ENCODE measurements at regions not wholly inside any gene's neighbourhood (a gene's known extent, or its start where the extent isn't known, plus 50 kb on each side); places are given as distances from the start of the nearest gene placed in this dataset.

- Mint-ChIP-seq H3K27ac (no peak overlapping the region), H3K4me3 (no peak overlapping the region), H3K4me1 (no peaks in the 10 kb centered on the region), H3K9me3 (peaks cover 0 to 20% (median 3%) of the 10 kb centered on the region in 3 donors), H3K36me3 (no peaks in the 10 kb centered on the region), H3K27me3 (peaks cover 4% of the 10 kb centered on the region)
These were observed 73.8 kb upstream of the OPCML start for GRCh38 chr11:133606124-133606523.

- Mint-ChIP-seq H3K36me3 (no peaks in the 10 kb centered on the region), H3K4me3 (no peak overlapping the region), H3K9me3 (peaks cover 0 to 14% (median 3%) of the 10 kb centered on the region in 3 donors), H3K27me3 (peaks cover 4% of the 10 kb centered on the region), H3K27ac (no peak overlapping the region), H3K4me1 (no peaks in the 10 kb centered on the region)
These were observed 73.2 kb upstream of the OPCML start for GRCh38 chr11:133605482-133605881.

- no peaks in the 10 kb centered on the region for H3K4me1 Mint-ChIP-seq
- no peaks in the 10 kb centered on the region for H3K36me3 Mint-ChIP-seq
- no peak overlapping the region for H3K27ac Mint-ChIP-seq
- H3K27me3 Mint-ChIP-seq: no peaks in the 10 kb centered on the region
- H3K4me3 Mint-ChIP-seq: no peak overlapping the region
- peaks cover 0 to 8% (median 0%) of the 10 kb centered on the region in 3 donors for H3K9me3 Mint-ChIP-seq
These were observed 69.3 kb upstream of the OPCML start for GRCh38 chr11:133601641-133602040.

DNA sequence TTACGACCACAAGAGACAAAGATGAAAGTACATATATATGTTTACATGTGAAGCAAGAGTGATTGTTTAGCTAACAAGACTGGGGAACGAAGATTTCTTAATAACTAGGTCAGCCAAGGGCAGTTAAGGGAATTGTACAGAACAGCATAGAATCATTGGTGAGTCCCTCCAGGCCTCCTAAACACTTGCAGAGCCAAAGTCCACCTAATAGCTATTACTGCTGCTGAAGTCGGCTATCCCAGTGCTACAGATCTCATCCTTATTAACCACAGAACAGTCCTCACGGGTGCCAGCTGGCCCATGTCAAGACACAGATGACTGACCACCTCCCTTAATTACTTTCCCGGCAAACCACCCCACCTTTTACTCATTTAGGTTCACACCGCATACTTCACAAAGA, 68.5 kb upstream of the OPCML start:
- no peaks in the 10 kb centered on the region for H3K27me3 Mint-ChIP-seq
- no peak overlapping the region for H3K27ac Mint-ChIP-seq
- no peaks in the 10 kb centered on the region for H3K36me3 Mint-ChIP-seq
- peaks cover 0 to 8% (median 0%) of the 10 kb centered on the region in 3 donors for H3K9me3 Mint-ChIP-seq
- no peak overlapping the region for H3K4me3 Mint-ChIP-seq
- no peaks in the 10 kb centered on the region for H3K4me1 Mint-ChIP-seq

DNA sequence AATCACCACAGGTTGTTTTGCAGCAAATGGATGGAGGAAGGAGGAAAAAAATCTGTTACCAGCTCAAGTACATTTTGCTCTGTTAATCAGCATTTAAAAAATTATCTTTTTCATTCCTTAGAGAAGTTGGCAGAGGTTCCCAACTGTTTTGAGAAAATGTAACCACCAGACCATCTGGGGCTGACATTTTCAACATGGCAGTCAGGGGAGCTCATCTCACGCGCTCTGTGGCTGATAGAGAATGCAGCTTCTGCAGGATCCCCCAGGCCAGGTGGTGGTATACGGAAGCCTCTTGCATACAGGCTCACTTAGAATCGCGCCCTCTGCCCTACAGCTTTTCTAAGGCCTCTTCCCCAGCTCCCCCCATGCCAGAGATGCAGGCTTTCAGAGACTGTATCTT, 68.0 kb upstream of the OPCML start:
- Mint-ChIP-seq H3K4me1 (no peaks in the 10 kb centered on the region), H3K4me3 (no peak overlapping the region), H3K27me3 (no peaks in the 10 kb centered on the region), H3K27ac (no peak overlapping the region), H3K36me3 (no peaks in the 10 kb centered on the region), H3K9me3 (peaks cover 0 to 8% (median 0%) of the 10 kb centered on the region in 3 donors)

GRCh38 chr11:133598906-133599305, 66.6 kb upstream of the OPCML start:
- Mint-ChIP-seq H3K4me3 (no peak overlapping the region), H3K27me3 (no peaks in the 10 kb centered on the region), H3K4me1 (no peaks in the 10 kb centered on the region), H3K27ac (no peak overlapping the region), H3K36me3 (no peaks in the 10 kb centered on the region), H3K9me3 (peaks cover 0 to 11% (median 0%) of the 10 kb centered on the region in 3 donors)

GRCh38 chr11:133597236-133597635, 64.9 kb upstream of the OPCML start:
- H3K27me3 Mint-ChIP-seq: no peaks in the 10 kb centered on the region

GRCh38 chr11:133595998-133596590, 63.8 kb upstream of the OPCML start:
- no peaks in the 10 kb centered on the region for H3K4me1 Mint-ChIP-seq

More at GRCh38 chr11:133597236-133597635, 64.9 kb upstream of the OPCML start:
- no peak overlapping the region for H3K4me3 Mint-ChIP-seq
- no peak overlapping the region for H3K27ac Mint-ChIP-seq
- H3K4me1 Mint-ChIP-seq: no peaks in the 10 kb centered on the region
- H3K36me3 Mint-ChIP-seq: no peaks in the 10 kb centered on the region
- peaks cover 0 to 11% (median 2%) of the 10 kb centered on the region in 3 donors for H3K9me3 Mint-ChIP-seq

GRCh38 chr11:133593036-133593435, 60.7 kb upstream of the OPCML start:
- H3K27ac Mint-ChIP-seq: no peak overlapping the region
- H3K4me1 Mint-ChIP-seq: no peaks in the 10 kb centered on the region
- no peaks in the 10 kb centered on the region for H3K36me3 Mint-ChIP-seq
- H3K4me3 Mint-ChIP-seq: no peak overlapping the region
- no peaks in the 10 kb centered on the region for H3K27me3 Mint-ChIP-seq
- peaks cover 0 to 3% (median 3%) of the 10 kb centered on the region in 3 donors for H3K9me3 Mint-ChIP-seq

More at GRCh38 chr11:133595998-133596590, 63.8 kb upstream of the OPCML start:
- Mint-ChIP-seq H3K27ac (no peak overlapping the region), H3K36me3 (no peaks in the 10 kb centered on the region), H3K27me3 (no peaks in the 10 kb centered on the region), H3K9me3 (peaks cover 0 to 7% (median 2%) of the 10 kb centered on the region in 3 donors), H3K4me3 (no peak overlapping the region)

- no peak overlapping the region for H3K4me3 Mint-ChIP-seq
- no peaks in the 10 kb centered on the region for H3K27me3 Mint-ChIP-seq
- no peaks in the 10 kb centered on the region for H3K4me1 Mint-ChIP-seq
- no peaks in the 10 kb centered on the region for H3K36me3 Mint-ChIP-seq
- peaks cover 1 to 8% (median 4%) of the 10 kb centered on the region in 3 donors for H3K9me3 Mint-ChIP-seq
- H3K27ac Mint-ChIP-seq: no peak overlapping the region
These were observed 54.7 kb upstream of the OPCML start for GRCh38 chr11:133586903-133587517.

DNA sequence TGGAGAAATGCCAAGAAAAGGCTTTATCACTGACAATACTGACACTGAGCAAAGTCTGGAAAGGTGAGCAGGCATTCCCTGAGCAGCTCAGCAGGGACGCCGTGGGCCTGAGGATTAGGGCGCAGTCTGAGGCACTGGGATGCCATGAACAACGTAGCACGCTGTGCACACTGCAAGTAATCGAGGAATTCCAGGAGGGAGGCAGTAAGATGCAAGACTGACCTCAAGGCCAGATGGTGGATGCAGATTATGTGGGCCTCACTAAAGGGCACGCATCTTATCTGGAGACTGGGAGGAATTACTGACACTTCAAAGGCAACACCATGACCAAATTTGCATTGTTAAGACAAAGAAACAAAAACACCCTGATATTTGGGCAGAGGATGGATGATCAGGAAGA, 50.4 kb upstream of the OPCML start:
- Mint-ChIP-seq H3K36me3 (peaks cover 3% of the 10 kb centered on the region), H3K4me1 (peaks cover 0 to 2% (median 0%) of the 10 kb centered on the region in 3 donors), H3K27ac (no peak overlapping the region), H3K27me3 (no peaks in the 10 kb centered on the region), H3K9me3 (peaks cover 0 to 11% (median 4%) of the 10 kb centered on the region in 3 donors), H3K4me3 (no peak overlapping the region)

DNA sequence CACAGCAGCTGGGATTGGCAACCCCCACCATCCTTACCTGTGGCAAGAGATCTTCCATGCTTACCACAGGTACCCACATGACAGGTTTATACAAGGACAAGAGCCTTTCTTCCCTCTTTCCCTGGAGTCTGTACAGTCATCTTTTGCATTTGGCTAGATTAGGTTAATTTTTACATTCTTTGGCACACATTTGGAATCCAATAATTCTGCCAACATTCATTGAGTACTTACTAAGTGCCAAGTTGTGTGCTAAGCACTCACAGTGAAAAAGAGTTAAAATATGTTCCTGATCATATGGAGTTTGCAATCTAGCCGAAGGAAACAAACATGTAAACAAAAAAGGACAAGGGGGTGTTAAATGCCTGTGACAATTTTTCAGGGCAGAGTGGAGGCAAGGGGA, 50.0 kb upstream of the OPCML start:
- H3K9me3 Mint-ChIP-seq: peaks cover 0 to 11% (median 4%) of the 10 kb centered on the region in 3 donors
- H3K27ac Mint-ChIP-seq: no peak overlapping the region
- no peak overlapping the region for H3K4me3 Mint-ChIP-seq
- H3K36me3 Mint-ChIP-seq: peaks cover 3% of the 10 kb centered on the region
- H3K4me1 Mint-ChIP-seq: peaks cover 0 to 2% (median 0%) of the 10 kb centered on the region in 3 donors
- H3K27me3 Mint-ChIP-seq: no peaks in the 10 kb centered on the region

Data from IgD-negative memory B cell (primary cell).